ENCODE measurements at regions not wholly inside any gene's neighbourhood (a gene's known extent, or its start where the extent isn't known, plus 50 kb on each side); places are given as distances from the start of the nearest gene placed in this dataset.
"Not testable (repeated sequence)": the region's sequence is repeated elsewhere in the genome, so short reads cannot be mapped to it uniquely, and the experiment has no call there.

DNA sequence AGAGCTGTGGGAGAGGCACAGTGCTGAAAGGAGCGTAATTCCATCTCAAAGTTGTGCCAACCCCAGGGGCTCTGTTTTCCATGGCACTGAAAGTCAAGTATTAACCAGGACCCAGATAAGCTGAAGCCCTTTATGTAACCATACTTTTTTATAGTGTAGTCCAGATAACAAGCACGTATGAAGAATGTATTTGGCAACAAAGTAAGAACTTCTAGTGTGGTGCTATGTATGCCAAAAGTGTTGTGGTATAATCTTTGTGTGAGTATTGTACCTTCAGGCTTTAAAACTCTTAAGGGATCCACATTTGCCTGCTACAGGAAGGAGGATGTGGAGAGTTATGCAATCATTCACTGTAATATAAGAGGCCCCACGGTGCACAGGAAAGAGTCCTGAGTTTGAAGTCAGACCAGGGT is 129.4 kb downstream of the IBTK start:
- Histone ChIP-seq H3K36me3 (ENCODE audit: control insufficient read depth, insufficient read depth, low read length) (no peaks in the 10 kb centered on the region), H3K4me3 (ENCODE audit: low read depth, low read length) (no peak overlapping the region), H3K27me3 (ENCODE audit: control insufficient read depth, insufficient read depth, low read length) (no peaks in the 10 kb centered on the region)
- TF ChIP-seq, protein P1, sequence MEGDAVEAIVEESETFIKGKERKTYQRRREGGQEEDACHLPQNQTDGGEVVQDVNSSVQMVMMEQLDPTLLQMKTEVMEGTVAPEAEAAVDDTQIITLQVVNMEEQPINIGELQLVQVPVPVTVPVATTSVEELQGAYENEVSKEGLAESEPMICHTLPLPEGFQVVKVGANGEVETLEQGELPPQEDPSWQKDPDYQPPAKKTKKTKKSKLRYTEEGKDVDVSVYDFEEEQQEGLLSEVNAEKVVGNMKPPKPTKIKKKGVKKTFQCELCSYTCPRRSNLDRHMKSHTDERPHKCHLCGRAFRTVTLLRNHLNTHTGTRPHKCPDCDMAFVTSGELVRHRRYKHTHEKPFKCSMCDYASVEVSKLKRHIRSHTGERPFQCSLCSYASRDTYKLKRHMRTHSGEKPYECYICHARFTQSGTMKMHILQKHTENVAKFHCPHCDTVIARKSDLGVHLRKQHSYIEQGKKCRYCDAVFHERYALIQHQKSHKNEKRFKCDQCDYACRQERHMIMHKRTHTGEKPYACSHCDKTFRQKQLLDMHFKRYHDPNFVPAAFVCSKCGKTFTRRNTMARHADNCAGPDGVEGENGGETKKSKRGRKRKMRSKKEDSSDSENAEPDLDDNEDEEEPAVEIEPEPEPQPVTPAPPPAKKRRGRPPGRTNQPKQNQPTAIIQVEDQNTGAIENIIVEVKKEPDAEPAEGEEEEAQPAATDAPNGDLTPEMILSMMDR (IDR thresholded peaks at IDR 0.05; ENCODE audit: insufficient read depth, low read length, poor library complexity, severe bottlenecking), result no peak
- no peak for DNase-seq (ENCODE audit: low read depth)

DNA sequence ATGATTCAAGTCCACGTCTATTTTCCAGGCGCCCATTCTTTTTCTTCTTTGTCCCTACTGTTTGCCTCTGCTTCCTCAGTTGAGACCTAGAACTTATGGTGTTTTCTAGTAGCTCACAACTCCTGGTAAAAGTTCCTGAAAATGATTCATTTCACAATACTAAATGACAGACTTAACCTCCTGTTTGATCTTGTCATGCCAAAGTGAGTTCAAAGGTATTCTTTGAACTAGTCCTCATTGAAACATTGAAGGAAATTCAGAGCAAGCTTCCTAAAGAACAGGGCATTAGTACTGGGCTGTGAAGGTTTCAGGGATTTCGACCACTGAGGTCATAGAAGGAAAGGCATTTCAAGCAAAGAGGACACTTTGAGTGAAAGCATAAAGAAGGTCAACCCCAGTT is 132.8 kb downstream of the IBTK start:
- H3K4me3 ChIP-seq (ENCODE audit: low read depth, low read length), result no peak overlapping the region
- DNase-seq (ENCODE audit: low read depth), result no peak
- H3K36me3 ChIP-seq (ENCODE audit: control insufficient read depth, insufficient read depth, low read length), result no peaks in the 10 kb centered on the region
- no peaks in the 10 kb centered on the region for H3K27me3 ChIP-seq (ENCODE audit: control insufficient read depth, insufficient read depth, low read length)
- TF ChIP-seq, protein P1 (IDR thresholded peaks at IDR 0.05; ENCODE audit: insufficient read depth, low read length, poor library complexity, severe bottlenecking), result no peak

DNA sequence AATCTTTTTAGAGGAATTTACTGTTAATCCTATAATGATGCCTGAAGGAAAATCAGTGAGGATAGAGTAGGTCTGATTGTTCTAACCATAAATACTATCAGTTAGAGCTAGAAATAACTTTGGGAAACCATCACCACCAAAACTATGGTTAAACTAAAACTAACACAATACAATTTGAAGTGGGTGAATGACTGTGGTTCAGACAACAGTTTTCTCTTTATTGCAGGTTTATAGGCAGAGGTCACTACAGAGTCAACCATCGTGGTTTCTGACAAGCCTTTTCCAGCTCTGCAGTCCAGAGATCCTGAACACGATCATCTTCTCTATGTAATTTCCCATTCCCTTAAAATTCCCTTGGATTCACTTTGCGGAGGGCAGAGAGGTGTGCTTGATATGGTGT is 134.3 kb downstream of the IBTK start:
- Histone ChIP-seq H3K4me3 (ENCODE audit: low read depth, low read length) (no peak overlapping the region), H3K36me3 (ENCODE audit: control insufficient read depth, insufficient read depth, low read length) (no peaks in the 10 kb centered on the region), H3K27me3 (ENCODE audit: control insufficient read depth, insufficient read depth, low read length) (no peaks in the 10 kb centered on the region)
- no peak for DNase-seq (ENCODE audit: low read depth)
- TF ChIP-seq, protein P1 (IDR thresholded peaks at IDR 0.05; ENCODE audit: insufficient read depth, low read length, poor library complexity, severe bottlenecking), result no peak

DNA sequence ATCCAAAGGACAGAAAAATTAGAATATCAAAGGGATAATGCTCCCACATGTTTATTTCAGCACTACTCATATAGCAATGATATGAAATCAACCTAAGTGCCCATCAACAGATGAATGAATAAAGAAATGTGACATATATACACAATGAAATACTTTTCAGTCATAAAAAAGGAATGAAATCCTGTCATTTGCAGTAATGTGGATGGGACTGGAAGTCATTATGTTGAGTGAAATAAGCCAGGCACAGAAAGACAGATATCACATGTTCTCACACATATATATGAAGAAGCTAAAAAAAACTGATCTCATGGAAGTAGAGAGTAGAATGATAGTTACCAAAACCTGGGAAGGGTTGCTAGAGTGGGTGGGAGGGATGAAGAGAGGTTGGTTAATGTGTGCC is 135.7 kb downstream of the IBTK start:
- no peak overlapping the region for H3K4me3 ChIP-seq (ENCODE audit: low read depth, low read length)
- H3K27me3 ChIP-seq (ENCODE audit: control insufficient read depth, insufficient read depth, low read length), result no peaks in the 10 kb centered on the region
- no peak for DNase-seq (ENCODE audit: low read depth)
- H3K36me3 ChIP-seq (ENCODE audit: control insufficient read depth, insufficient read depth, low read length), result no peaks in the 10 kb centered on the region
- TF ChIP-seq, protein P1 (IDR thresholded peaks at IDR 0.05; ENCODE audit: insufficient read depth, low read length, poor library complexity, severe bottlenecking), result no peak

DNA sequence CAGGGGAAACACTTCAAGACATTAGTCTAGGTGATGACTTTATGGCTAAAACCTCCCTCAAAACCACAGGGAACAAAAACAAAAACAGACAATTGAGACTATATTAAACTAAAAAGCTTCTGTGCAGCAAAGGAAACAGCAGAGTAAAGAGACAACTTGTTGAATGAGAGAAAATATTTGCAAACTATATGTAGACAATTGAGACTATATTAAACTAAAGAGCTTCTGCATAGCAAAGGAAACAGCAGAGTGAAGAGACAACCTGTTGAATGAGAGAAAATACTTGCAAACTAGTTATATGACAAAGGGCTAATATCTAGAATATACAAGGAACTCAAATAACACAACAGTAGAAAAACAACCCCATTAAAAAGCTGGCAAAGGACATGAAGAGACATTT is 136.4 kb downstream of the IBTK start:
- no peaks in the 10 kb centered on the region for H3K27me3 ChIP-seq (ENCODE audit: control insufficient read depth, insufficient read depth, low read length)
- TF ChIP-seq, protein P1 (IDR thresholded peaks at IDR 0.05; ENCODE audit: insufficient read depth, low read length, poor library complexity, severe bottlenecking), result no peak
- no peak overlapping the region for H3K4me3 ChIP-seq (ENCODE audit: low read depth, low read length)
- no peaks in the 10 kb centered on the region for H3K36me3 ChIP-seq (ENCODE audit: control insufficient read depth, insufficient read depth, low read length)
- no peak for DNase-seq (ENCODE audit: low read depth)

DNA sequence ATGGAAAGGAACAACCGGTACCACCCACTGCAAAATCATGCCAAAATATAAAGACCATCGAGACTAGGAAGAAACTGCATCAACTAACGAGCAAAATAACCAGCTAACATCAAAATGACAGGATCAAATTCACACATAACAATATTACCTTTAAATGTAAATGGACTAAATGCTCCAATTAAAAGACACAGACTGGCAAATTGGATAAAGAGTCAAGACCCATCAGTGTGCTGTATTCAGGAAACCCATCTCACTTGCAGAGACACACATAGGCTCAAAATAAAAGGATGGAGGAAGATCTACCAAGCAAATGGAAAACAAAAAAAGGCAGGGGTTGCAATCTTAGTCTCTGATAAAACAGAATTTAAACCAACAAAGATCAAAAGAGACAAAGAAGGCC is 144.4 kb downstream of the IBTK start:
- not testable (repeated sequence) for H3K4me3 ChIP-seq (ENCODE audit: low read depth, low read length); H3K27me3 ChIP-seq (ENCODE audit: control insufficient read depth, insufficient read depth, low read length); H3K36me3 ChIP-seq (ENCODE audit: control insufficient read depth, insufficient read depth, low read length); DNase-seq (ENCODE audit: low read depth)

DNA sequence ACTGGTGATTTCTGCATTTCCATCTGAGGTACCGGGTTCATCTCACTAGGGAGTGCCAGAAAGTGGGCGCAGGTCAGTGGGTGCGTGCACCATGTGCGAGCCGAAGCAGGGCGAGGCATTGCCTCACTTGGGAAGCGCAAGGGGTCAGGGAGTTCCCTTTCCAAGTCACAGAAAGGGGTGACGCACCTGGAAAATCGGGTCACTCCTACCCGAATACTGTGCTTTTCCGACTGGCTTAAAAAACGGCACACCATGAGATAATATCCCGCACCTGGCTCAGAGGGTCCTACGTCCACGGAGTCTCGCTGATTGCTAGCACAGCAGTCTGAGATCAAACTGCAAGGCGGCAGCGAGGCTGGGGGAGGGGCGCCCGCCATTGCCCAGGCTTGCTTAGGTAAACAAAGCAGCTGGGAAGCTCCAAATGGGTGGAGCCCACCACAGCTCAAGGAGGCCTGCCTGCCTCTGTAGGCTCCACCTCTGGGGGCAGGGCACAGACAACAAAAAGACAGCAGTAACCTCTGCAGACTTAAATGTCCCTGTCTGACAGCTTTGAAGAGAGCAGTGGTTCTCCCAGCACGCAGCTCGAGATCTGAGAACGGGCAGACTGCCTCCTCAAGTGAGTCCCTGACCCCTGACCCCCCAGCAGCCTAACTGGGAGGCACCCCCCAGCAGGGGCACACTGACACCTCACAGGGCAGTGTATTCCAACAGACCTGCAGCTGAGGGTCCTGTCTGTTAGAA is 146.0 kb downstream of the IBTK start:
- not testable (repeated sequence) for H3K36me3 ChIP-seq (ENCODE audit: control insufficient read depth, insufficient read depth, low read length); H3K27me3 ChIP-seq (ENCODE audit: control insufficient read depth, insufficient read depth, low read length); H3K4me3 ChIP-seq (ENCODE audit: low read depth, low read length); DNase-seq (ENCODE audit: low read depth)

DNA sequence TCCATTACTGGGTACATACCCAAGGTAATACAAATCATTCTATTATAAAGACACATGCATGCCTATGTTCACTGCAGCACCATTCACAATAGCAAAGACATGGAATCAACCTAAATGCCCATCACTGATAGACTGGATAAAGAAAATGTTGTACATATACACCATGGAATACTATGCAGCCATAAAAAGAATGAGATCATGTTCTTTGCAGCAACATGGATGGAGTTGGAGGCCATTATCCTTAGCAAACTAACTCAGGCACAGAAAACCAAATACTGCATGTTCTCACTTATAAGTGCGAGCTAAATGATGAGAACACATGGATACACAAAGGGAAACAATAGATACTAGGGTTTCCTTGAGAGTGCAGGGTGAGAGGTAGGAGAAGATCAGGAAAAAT is 146.8 kb downstream of the IBTK start:
- not testable (repeated sequence) for DNase-seq (ENCODE audit: low read depth); H3K27me3 ChIP-seq (ENCODE audit: control insufficient read depth, insufficient read depth, low read length); H3K4me3 ChIP-seq (ENCODE audit: low read depth, low read length)

More for the DNA sequence above, 146.8 kb downstream of the IBTK start:
- H3K36me3 ChIP-seq (ENCODE audit: control insufficient read depth, insufficient read depth, low read length), result not testable (repeated sequence)
